Keratinocyte (primary cell): ENCODE measurements at regions not wholly inside any gene's neighbourhood (a gene's known extent, or its start where the extent isn't known, plus 50 kb on each side); places are given as distances from the start of the nearest gene placed in this dataset.

ENCODE experiments used
- DNase-seq: peaks from one replicate; pipeline ENCODE4 v3.0.0-alpha.2; 2011; ENCODE audit warnings: low read depth, missing footprints, low spot score
- FAIRE-seq: peaks from 2 replicates; lab custom pipeline; 2011; peaks lifted over from hg19 to GRCh38; lab: Jason Lieb, UNC
- H2AFZ ChIP-seq: 2 replicates; pipeline ENCODE4 v1.6.0; 2012; ENCODE audit warnings: low read length, control low read depth, inconsistent platforms; ENCODE audit not compliant: control insufficient read depth
- H3K27ac ChIP-seq: 2 replicates; pipeline ENCODE4 v1.5.1; 2011; ENCODE audit warnings: low read length; ENCODE audit not compliant: control insufficient read depth, insufficient read depth
- H3K27me3 ChIP-seq: 3 replicates; pipeline ENCODE4 v1.6.0; 2011; ENCODE audit warnings: low read length; ENCODE audit not compliant: control insufficient read depth, insufficient read depth; ENCODE audit errors: extremely low read depth
- H3K36me3 ChIP-seq, 2 experiments: 2 replicates in 1 of 2; 3 replicates in 1 of 2; pipeline ENCODE4 v1.5.1; 2011; ENCODE audit warnings: low read length in 2 of 2, mild to moderate bottlenecking in 1 of 2; ENCODE audit not compliant: control insufficient read depth in 2 of 2, insufficient read depth in 2 of 2; ENCODE audit errors: extremely low read depth in 1 of 2
- H3K4me1 ChIP-seq: 3 replicates; pipeline ENCODE4 v1.5.1; 2011; ENCODE audit warnings: low read length; ENCODE audit not compliant: control insufficient read depth, insufficient read depth; ENCODE audit errors: extremely low read depth
- H3K4me2 ChIP-seq: 3 replicates; pipeline ENCODE4 v1.6.0; 2011; ENCODE audit warnings: low read depth, low read length; ENCODE audit not compliant: control insufficient read depth, insufficient read depth; ENCODE audit errors: extremely low read depth
- H3K4me3 ChIP-seq, 3 experiments: fragments of 200-600 bp in 1 of 3; sonication (generic) in 1 of 3; 2 replicates in 2 of 3; 3 replicates in 1 of 3; pipeline ENCODE4 v1.5.1; 2011 to 2016; ENCODE audit warnings: low read length in 3 of 3, mild to moderate bottlenecking in 3 of 3, control low read depth in 2 of 3, inconsistent platforms in 1 of 3, low read depth in 1 of 3, mixed read lengths in 1 of 3, mixed run types in 1 of 3, moderate library complexity in 1 of 3; ENCODE audit not compliant: control insufficient read depth in 2 of 3, insufficient read depth in 2 of 3; ENCODE audit errors: extremely low read depth in 1 of 3
- H3K79me2 ChIP-seq: 2 replicates; pipeline ENCODE4 v1.6.0; 2012; ENCODE audit warnings: low read length; ENCODE audit not compliant: control insufficient read depth, insufficient read depth
- H3K9ac ChIP-seq: 3 replicates; pipeline ENCODE4 v1.6.0; 2011; ENCODE audit warnings: low read length; ENCODE audit not compliant: control insufficient read depth, insufficient read depth; ENCODE audit errors: extremely low read depth
- H3K9me1 ChIP-seq: 3 replicates; pipeline ENCODE4 v1.6.0; 2011; ENCODE audit warnings: low read length; ENCODE audit not compliant: control insufficient read depth, insufficient read depth; ENCODE audit errors: extremely low read depth
- H3K9me3 ChIP-seq: 2 replicates; pipeline ENCODE4 v1.5.1; 2012; ENCODE audit warnings: low read depth, low read length; ENCODE audit not compliant: control insufficient read depth
- H4K20me1 ChIP-seq: 3 replicates; pipeline ENCODE4 v1.6.0; 2011; ENCODE audit warnings: low read length; ENCODE audit not compliant: control insufficient read depth, insufficient read depth; ENCODE audit errors: extremely low read depth
- EZH2 ChIP-seq: IDR thresholded peaks from one replicate; pipeline ENCODE4 v1.6.1; 2012; ENCODE audit warnings: inconsistent platforms, mild to moderate bottlenecking, low read length, moderate library complexity
- dilution Hi-C: fragments of 300-500 bp; cut with MboI; formaldehyde crosslinking; loops from one replicate; pipeline ENCODE4 v1.7.0; 2020; ENCODE audit warnings: low sequenced_read_pairs; ENCODE audit not compliant: extremely low pct_ligation_motif_present
- TF ChIP-seq, protein P1 (sequence below), 3 experiments: IDR thresholded peaks in 1 of 3; conservative IDR thresholded peaks in 1 of 3; optimal IDR thresholded peaks in 1 of 3; 2 replicates in 2 of 3; 3 replicates in 1 of 3; pipeline versions ENCODE3 to v1.5.1; 2011; ENCODE audit warnings: low read length in 3 of 3, mild to moderate bottlenecking in 3 of 3, moderate library complexity in 2 of 3, control low read depth in 1 of 3, inconsistent platforms in 1 of 3; ENCODE audit not compliant: insufficient read depth in 2 of 3; ENCODE audit errors: extremely low read depth in 1 of 3

GRCh38 chr12:127720334-127720733 lies 546.6 kb upstream of the TMEM132C start:
- Histone ChIP-seq H2AFZ (no peak overlapping the region), H3K27me3 (no peaks in the 10 kb centered on the region), H3K9me3 (peaks cover 2% of the 10 kb centered on the region), H3K9ac (no peak overlapping the region), H3K27ac (no peak overlapping the region), H3K4me1 (no peaks in the 10 kb centered on the region), H4K20me1 (no peaks in the 10 kb centered on the region), H3K4me2 (no peak overlapping the region), H3K4me3 (no peak overlapping the region), H3K79me2 (no peaks in the 10 kb centered on the region), H3K36me3 (no peaks in the 10 kb centered on the region), H3K9me1 (no peaks in the 10 kb centered on the region)
- FAIRE-seq (no peak), DNase-seq (no peak)
- TF ChIP-seq, protein P1, sequence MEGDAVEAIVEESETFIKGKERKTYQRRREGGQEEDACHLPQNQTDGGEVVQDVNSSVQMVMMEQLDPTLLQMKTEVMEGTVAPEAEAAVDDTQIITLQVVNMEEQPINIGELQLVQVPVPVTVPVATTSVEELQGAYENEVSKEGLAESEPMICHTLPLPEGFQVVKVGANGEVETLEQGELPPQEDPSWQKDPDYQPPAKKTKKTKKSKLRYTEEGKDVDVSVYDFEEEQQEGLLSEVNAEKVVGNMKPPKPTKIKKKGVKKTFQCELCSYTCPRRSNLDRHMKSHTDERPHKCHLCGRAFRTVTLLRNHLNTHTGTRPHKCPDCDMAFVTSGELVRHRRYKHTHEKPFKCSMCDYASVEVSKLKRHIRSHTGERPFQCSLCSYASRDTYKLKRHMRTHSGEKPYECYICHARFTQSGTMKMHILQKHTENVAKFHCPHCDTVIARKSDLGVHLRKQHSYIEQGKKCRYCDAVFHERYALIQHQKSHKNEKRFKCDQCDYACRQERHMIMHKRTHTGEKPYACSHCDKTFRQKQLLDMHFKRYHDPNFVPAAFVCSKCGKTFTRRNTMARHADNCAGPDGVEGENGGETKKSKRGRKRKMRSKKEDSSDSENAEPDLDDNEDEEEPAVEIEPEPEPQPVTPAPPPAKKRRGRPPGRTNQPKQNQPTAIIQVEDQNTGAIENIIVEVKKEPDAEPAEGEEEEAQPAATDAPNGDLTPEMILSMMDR (optimal IDR thresholded peaks at IDR 0.05 in 1 of 3, IDR thresholded peaks at IDR 0.05 in 1 of 3, conservative IDR thresholded peaks at IDR 0.05 in 1 of 3; ENCODE audit: extremely low read depth in 1 of 3, insufficient read depth in 2 of 3, low read length in 3 of 3), result no peak
- TF ChIP-seq EZH2, result no peak
- dilution Hi-C loops, result no loop called here

DNA sequence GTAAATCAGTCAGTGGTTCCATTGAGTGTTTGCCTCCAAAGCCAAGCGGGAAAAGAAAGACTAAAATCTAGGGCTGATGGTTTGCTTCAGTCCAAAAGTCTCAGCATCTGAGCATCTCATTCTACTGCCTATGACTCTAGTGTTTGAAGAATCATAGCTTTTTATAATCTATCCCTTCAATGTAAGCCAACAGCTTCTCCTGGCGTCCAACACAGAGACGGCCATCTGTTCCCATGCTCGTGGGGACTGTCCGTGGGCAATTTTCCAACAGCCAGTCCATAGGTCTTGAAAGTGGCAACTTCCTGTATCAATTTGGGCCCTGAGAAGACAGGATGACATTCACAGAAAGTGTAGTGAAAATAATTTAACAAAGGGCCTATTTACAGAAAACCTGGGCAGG lies 544.4 kb upstream of the TMEM132C start:
- Histone ChIP-seq H3K36me3 (no peaks in the 10 kb centered on the region), H3K4me3 (no peak overlapping the region), H3K9me1 (no peaks in the 10 kb centered on the region), H4K20me1 (no peaks in the 10 kb centered on the region), H3K4me1 (no peaks in the 10 kb centered on the region), H3K9ac (no peak overlapping the region), H3K4me2 (no peak overlapping the region), H3K79me2 (no peaks in the 10 kb centered on the region), H2AFZ (no peak overlapping the region), H3K9me3 (peaks cover 2% of the 10 kb centered on the region), H3K27me3 (no peaks in the 10 kb centered on the region), H3K27ac (no peak overlapping the region)
- DNase-seq, result no peak
- FAIRE-seq, result no peak
- dilution Hi-C loops, result no loop called here
- no peak for TF ChIP-seq EZH2
- TF ChIP-seq, protein P1 (optimal IDR thresholded peaks at IDR 0.05 in 1 of 3, IDR thresholded peaks at IDR 0.05 in 1 of 3, conservative IDR thresholded peaks at IDR 0.05 in 1 of 3; ENCODE audit: extremely low read depth in 1 of 3, insufficient read depth in 2 of 3, low read length in 3 of 3), result no peak
